ENCODE measurements at regions not wholly inside any gene's neighbourhood (a gene's known extent, or its start where the extent isn't known, plus 50 kb on each side); places are given as distances from the start of the nearest gene placed in this dataset.

DNA sequence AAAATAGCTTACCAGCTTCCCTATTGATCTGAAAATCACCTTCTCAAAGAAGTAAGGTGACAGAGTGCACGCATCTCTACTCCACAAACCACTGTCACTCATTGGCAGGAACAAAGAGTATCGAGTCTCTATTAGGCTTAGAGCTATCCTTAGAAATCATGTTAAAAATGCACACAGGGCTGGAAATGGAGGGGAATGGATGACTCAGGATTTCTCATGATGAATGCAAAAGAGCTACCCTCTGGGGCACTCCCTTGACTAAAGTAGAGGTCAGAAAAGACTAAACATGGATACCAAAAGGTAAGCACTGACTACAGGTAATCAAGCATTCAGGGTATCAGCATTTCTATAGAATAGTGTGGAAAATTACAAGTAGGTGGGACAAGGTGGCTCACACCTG, 96.1 kb upstream of the ANO4 start:
- Histone ChIP-seq H3K36me3 (ENCODE audit: insufficient read depth, low read length, poor library complexity, severe bottlenecking) (no peaks in the 10 kb centered on the region), H3K4me1 (ENCODE audit: insufficient read depth, low read length, poor library complexity, severe bottlenecking) (no peaks in the 10 kb centered on the region), H3K4me3 (ENCODE audit: low read depth, low read length, poor library complexity, severe bottlenecking) (no peak overlapping the region), H3K27me3 (replicated peaks; ENCODE audit: insufficient read depth, low read depth, low read length, poor library complexity) (no peaks in the 10 kb centered on the region), H3K9me3 (ENCODE audit: low read depth, low read length, poor library complexity, severe bottlenecking) (no peaks in the 10 kb centered on the region), H3K27ac (ENCODE audit: low read depth, low read length, poor library complexity, severe bottlenecking) (no peak overlapping the region)
- TF ChIP-seq EZH2 (IDR thresholded peaks at IDR 0.05; ENCODE audit: borderline replicate concordance, low read depth, low read length, poor library complexity, severe bottlenecking): no peak
- TF ChIP-seq, protein P1, sequence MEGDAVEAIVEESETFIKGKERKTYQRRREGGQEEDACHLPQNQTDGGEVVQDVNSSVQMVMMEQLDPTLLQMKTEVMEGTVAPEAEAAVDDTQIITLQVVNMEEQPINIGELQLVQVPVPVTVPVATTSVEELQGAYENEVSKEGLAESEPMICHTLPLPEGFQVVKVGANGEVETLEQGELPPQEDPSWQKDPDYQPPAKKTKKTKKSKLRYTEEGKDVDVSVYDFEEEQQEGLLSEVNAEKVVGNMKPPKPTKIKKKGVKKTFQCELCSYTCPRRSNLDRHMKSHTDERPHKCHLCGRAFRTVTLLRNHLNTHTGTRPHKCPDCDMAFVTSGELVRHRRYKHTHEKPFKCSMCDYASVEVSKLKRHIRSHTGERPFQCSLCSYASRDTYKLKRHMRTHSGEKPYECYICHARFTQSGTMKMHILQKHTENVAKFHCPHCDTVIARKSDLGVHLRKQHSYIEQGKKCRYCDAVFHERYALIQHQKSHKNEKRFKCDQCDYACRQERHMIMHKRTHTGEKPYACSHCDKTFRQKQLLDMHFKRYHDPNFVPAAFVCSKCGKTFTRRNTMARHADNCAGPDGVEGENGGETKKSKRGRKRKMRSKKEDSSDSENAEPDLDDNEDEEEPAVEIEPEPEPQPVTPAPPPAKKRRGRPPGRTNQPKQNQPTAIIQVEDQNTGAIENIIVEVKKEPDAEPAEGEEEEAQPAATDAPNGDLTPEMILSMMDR (conservative IDR thresholded peaks at IDR 0.05; ENCODE audit: low read depth, low read length): no peak
- POLR2A ChIA-PET (ENCODE audit: low non-redundant PET): no interaction called here
- no TSS peak for BruUV-seq (replicated peaks)
- intact Hi-C loops (cut with micrococcal nuclease; ENCODE audit: unreplicated experiment): no loop called here
- CTCF ChIA-PET: no interaction called here
- no peak for DNase-seq (ENCODE audit: low spot score)

DNA sequence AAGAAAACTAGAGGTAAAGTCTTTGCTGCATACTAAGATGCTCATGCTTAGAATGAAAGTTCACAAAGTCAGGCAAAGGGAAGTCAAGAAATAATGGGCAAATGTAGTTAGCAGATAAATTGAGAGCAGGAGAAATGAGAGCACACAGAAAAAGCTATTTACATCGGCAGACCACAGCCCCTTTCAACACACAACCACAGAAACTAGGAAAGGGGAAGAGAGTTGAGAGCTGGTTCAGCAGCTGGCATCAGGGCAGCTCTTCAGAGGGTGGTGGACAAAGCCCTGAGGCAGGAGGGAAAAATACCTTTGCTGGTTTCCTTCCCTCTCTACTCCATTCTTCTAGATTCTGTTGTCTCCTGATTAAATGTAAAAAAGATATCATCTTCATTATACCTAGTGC, 95.4 kb upstream of the ANO4 start:
- intact Hi-C loops (cut with micrococcal nuclease; ENCODE audit: unreplicated experiment): no loop called here
- Histone ChIP-seq H3K9me3 (ENCODE audit: low read depth, low read length, poor library complexity, severe bottlenecking) (no peaks in the 10 kb centered on the region), H3K27ac (ENCODE audit: low read depth, low read length, poor library complexity, severe bottlenecking) (no peak overlapping the region), H3K27me3 (replicated peaks; ENCODE audit: insufficient read depth, low read depth, low read length, poor library complexity) (no peaks in the 10 kb centered on the region), H3K36me3 (ENCODE audit: insufficient read depth, low read length, poor library complexity, severe bottlenecking) (no peaks in the 10 kb centered on the region), H3K4me3 (ENCODE audit: low read depth, low read length, poor library complexity, severe bottlenecking) (no peak overlapping the region), H3K4me1 (ENCODE audit: insufficient read depth, low read length, poor library complexity, severe bottlenecking) (no peaks in the 10 kb centered on the region)
- POLR2A ChIA-PET (ENCODE audit: low non-redundant PET): no interaction called here
- DNase-seq (ENCODE audit: low spot score): no peak
- CTCF ChIA-PET: no interaction called here
- no TSS peak for BruUV-seq (replicated peaks)
- TF ChIP-seq EZH2 (IDR thresholded peaks at IDR 0.05; ENCODE audit: borderline replicate concordance, low read depth, low read length, poor library complexity, severe bottlenecking): no peak
- TF ChIP-seq, protein P1 (conservative IDR thresholded peaks at IDR 0.05; ENCODE audit: low read depth, low read length): no peak

- intact Hi-C loops (cut with micrococcal nuclease; ENCODE audit: unreplicated experiment): no loop called here
- no peaks in the 10 kb centered on the region for H3K9me3 ChIP-seq (ENCODE audit: low read depth, low read length, poor library complexity, severe bottlenecking)
- BruUV-seq (replicated peaks): no TSS peak
- no peak for DNase-seq (ENCODE audit: low spot score)
- H3K27ac ChIP-seq (ENCODE audit: low read depth, low read length, poor library complexity, severe bottlenecking): no peak overlapping the region
- H3K27me3 ChIP-seq (replicated peaks; ENCODE audit: insufficient read depth, low read depth, low read length, poor library complexity): peaks cover 4% of the 10 kb centered on the region
- ChIA-PET POLR2A (ENCODE audit: low non-redundant PET) (interaction anchor here (0.7 kb wide), 1 partner anchor 705 kb away, joined by 16 read pairs; no protein-coding TSS in a partner anchor), CTCF (no interaction called here)
- no peaks in the 10 kb centered on the region for H3K4me1 ChIP-seq (ENCODE audit: insufficient read depth, low read length, poor library complexity, severe bottlenecking)
- TF ChIP-seq, protein P1 (conservative IDR thresholded peaks at IDR 0.05; ENCODE audit: low read depth, low read length): no peak
- TF ChIP-seq EZH2 (IDR thresholded peaks at IDR 0.05; ENCODE audit: borderline replicate concordance, low read depth, low read length, poor library complexity, severe bottlenecking): no peak
- no peaks in the 10 kb centered on the region for H3K36me3 ChIP-seq (ENCODE audit: insufficient read depth, low read length, poor library complexity, severe bottlenecking)
- no peak overlapping the region for H3K4me3 ChIP-seq (ENCODE audit: low read depth, low read length, poor library complexity, severe bottlenecking)
Observed at GRCh38 chr12:100703337-100703736, 91.2 kb upstream of the ANO4 start.
